GM12873 (cell line): ENCODE measurements at regions not wholly inside any gene's neighbourhood (a gene's known extent, or its start where the extent isn't known, plus 50 kb on each side); places are given as distances from the start of the nearest gene placed in this dataset.

Source experiments
- TF ChIP-seq, protein P1 (sequence below): IDR thresholded peaks from 2 replicates; pipeline ENCODE4 v1.5.1; 2012; ENCODE audit warnings: low read depth, mild to moderate bottlenecking, moderate library complexity, low read length, control low read depth; ENCODE audit not compliant: insufficient read depth; ENCODE audit errors: missing control alignments

DNA sequence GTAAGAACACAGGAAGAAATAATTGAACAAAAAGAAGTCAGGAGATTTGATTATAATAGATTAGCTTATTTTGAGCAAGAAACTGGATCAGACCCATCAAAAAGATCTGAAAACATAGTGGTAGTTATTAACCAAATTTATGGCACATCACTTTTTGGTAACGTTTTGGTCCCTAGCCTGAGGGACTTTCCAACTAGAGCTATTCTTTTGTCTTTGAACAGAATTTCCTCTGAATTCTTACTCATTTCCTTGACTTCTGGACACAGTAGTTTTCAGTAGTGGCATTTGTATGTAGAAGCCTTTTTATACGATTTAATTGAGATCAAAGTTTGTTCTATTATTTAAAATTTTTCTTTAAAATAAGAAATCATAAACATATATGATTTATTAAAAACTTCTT is 96.5 kb upstream of the PDGFD start:
- TF ChIP-seq, protein P1, sequence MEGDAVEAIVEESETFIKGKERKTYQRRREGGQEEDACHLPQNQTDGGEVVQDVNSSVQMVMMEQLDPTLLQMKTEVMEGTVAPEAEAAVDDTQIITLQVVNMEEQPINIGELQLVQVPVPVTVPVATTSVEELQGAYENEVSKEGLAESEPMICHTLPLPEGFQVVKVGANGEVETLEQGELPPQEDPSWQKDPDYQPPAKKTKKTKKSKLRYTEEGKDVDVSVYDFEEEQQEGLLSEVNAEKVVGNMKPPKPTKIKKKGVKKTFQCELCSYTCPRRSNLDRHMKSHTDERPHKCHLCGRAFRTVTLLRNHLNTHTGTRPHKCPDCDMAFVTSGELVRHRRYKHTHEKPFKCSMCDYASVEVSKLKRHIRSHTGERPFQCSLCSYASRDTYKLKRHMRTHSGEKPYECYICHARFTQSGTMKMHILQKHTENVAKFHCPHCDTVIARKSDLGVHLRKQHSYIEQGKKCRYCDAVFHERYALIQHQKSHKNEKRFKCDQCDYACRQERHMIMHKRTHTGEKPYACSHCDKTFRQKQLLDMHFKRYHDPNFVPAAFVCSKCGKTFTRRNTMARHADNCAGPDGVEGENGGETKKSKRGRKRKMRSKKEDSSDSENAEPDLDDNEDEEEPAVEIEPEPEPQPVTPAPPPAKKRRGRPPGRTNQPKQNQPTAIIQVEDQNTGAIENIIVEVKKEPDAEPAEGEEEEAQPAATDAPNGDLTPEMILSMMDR, result no peak

DNA sequence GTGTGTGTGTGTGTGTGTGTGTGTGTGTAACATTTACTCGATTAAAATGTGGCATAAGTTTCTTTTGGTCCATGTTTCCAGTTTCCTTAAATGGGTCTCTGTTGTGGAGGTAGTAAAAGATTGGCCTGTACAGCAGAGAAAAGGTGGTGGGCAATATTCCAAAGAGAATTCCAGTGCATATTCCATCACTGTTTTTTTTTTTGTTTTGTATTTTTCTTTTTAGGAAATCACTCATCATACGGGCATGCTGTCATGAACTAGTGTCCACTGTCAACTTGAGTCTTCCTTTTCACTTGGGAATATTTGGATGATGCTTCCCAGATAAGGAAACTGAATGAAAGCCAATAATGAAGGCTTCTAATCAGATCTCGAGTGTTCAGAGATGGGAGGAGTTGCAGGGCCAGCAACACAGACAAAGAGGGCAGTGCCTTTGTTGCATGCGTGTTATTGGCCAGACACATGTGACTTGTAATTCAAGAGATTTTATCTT is 95.2 kb upstream of the PDGFD start:
- TF ChIP-seq, protein P1, result no peak

DNA sequence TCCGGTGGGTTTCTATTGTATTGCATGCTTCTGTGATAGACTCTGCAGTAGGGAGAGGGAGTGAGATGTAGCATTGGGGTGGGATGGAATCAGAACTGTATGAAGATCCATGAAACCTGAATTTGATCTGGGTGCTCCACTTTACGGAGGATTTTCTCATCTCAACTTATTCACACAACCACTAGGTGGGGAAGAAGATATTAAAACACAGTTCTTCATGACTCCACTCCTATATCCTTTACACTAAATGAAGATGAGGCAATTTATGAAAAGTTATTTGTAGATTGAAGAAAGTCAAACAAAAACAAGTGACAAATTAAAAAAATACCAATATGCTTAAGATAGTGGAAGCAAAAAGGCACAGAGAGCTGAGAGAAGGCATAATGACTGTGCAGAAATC is 92.6 kb upstream of the PDGFD start:
- TF ChIP-seq, protein P1, result no peak

DNA sequence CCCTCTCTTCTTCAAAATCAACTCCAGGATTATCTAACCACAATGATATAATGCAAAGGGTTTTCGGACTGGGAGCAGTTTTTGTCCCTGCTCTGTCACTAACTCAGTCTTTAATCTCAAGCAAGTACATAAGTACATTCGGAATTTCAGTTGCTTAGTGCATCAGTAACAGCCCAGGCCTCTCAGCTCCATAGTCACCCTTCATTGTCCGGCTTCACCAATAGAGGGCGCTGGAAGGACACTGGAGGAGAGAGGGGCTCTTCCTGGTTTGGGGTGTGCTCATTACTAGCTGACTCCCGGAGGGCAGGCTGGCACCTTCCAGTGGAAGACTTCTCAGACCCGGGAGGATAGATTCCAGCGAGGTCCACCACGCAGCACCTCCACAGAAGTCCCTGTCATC is 90.4 kb upstream of the PDGFD start:
- TF ChIP-seq, protein P1, result peak; percentile 83

DNA sequence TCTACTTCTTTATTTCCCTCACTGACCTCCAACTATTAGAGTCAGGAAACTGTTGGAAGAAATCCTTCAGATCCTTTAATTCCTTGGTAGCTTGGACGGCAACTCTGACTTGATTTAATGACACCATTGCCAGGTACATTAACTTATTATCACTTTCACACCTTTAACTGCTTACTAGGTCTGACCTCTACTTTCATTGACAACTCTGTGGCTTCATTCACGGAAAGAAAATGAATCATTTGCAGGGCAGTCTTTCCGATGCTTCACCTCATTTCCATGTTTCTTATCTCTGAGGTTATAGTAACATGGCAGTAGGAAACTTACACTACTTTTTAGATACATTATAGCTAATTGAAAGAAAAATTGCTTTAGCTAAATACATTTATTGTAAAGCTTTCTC is 82.6 kb upstream of the PDGFD start:
- TF ChIP-seq, protein P1, result no peak

DNA sequence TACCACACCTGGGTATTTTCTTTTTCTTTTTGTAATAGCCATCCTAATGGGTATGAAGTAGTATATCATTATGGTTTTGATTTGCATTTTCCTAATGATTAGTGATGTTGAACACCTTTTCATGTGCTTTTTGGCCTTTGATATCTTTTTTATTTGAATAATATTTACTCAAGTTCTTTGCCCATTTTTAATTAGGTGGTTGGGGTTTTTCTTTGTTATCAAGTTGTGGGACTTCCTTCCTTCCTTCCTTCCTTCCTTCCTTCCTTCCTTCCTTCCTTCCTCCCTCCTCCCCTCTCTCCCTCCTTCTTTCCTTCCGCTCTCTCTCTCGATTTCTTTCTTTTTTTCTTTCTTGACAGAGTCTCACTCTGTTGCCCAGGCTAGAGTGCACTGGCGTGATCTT is 75.0 kb upstream of the PDGFD start:
- TF ChIP-seq, protein P1, result no peak

DNA sequence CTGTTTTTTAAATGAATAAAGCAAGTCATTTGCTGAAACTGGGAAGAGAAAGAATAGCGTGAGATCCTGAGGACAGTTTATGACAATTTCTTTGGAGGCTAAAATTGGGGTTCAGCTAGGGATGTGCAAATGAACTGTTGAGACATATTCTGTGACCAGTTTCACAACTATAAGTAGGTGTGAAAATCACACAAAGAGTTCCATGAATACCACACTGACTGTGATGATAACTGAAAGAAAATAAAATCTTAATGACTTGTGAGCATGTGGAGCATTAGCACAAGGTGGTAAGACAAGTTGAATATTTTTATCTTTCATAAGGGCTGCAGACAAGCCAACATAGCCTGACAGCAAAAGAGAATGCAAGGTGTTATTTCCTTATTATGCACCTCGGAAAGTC is 61.1 kb upstream of the PDGFD start:
- TF ChIP-seq, protein P1, result no peak

DNA sequence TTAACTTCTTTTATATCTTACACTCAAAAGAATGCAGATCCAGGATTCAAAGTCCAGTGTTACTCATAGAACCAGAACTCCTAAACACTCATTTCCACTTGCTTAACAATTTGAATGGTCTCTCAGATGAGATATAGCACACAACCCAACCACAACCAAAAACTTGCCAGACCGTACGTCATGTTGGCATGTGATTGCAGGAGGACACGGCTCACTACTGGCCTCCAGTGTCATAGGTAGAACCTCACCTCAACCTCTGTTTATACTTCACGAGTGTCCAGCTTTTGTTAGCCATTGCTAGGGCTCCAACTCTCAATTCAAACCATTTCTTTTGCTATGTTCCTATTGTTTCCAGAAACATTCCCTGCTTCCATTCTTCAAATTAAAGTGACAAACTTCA is 58.5 kb upstream of the PDGFD start:
- TF ChIP-seq, protein P1, result no peak
